ENCODE measurements at regions not wholly inside any gene's neighbourhood (a gene's known extent, or its start where the extent isn't known, plus 50 kb on each side); places are given as distances from the start of the nearest gene placed in this dataset.
"Not testable (repeated sequence)": the region's sequence is repeated elsewhere in the genome, so short reads cannot be mapped to it uniquely, and the experiment has no call there.

DNA sequence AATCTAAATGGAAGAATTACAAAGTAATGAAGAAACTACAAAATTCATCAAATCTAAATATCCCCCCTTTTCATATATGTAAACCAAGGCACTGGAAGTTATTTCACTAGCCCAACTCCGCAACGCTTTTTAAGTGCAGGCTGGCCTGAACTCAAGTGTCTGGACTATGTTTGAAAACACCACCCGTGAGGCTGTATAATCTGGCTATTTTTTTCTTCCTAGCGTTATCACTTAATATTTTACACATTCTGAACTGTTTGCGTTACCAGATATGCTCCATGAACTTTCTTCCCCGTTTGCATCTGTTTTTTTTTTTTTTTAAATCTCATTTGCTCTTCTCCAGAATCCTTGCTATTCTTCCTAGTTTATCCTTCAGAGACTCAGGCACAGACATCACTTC, 619.5 kb upstream of the CBLB start:
- ATAC-seq = no peak

DNA sequence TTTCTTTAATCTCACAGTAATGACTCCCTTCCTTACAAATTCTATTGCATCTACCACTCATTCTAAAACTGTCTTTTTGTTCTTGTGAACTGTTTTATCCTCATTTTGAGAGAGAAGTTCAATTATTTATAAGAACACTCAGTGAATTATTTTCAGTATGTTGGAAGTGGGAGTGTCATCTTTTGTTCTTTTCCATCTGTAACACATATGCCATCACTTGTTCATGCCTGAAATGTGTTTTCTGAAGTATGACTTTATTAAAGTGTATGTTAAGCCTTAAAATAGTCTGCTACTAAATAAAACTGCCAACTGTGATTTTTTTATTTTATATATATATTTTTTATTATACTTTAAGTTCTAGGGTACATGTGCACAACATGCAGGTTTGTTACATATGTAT, 623.0 kb upstream of the CBLB start:
- ATAC-seq = no peak
- DNase-seq (ENCODE audit: low spot score) = no peak

More for the DNA sequence above, 619.5 kb upstream of the CBLB start:
- no peak for DNase-seq (ENCODE audit: low spot score)

DNA sequence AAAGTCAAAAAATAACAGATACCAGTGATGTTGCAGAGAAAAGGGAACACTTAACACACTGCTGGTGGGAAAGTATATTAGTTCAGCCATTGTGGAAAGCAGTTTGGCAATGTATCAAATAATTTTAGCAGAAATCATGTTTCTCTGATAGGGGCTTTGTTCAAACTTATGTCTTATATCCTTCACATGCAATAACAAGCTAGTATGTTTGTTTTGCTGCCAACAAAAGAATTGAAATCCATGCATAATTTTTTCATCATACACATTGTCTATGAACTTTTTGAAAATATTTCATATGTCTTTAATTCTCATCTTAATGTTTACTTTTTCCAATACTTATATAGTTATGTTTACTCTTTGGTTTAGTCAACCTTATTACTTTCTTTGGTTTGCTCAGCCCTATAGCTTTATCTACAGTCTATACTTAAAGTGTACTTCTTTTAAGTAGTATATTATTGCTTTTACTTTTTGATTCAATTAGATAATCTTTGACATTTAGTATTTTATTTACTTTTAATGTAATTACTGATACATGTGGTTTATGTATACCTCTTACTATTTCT, 639.6 kb upstream of the CBLB start:
- ATAC-seq (no peak), DNase-seq (ENCODE audit: low spot score) (no peak)

DNA sequence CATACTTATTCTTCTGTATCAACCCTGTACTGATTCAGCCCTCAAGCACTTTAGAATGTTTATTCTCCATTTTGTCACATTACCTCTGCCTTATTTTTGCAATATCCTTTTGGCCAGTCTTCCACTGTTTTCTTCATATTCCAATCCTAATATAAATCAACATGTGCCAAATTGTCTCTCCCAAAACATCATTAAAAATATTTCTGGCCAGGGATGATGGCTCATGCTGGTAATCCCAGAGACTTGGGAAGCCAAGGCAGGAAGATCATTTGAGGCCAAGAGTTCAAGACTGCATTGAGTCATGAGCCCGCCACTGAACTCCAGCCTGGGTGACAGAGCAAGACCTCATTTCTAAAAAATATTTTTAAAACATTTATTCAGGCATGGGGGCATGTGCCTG, 641.4 kb upstream of the CBLB start:
- DNase-seq (ENCODE audit: low spot score) (no peak), ATAC-seq (no peak)

DNA sequence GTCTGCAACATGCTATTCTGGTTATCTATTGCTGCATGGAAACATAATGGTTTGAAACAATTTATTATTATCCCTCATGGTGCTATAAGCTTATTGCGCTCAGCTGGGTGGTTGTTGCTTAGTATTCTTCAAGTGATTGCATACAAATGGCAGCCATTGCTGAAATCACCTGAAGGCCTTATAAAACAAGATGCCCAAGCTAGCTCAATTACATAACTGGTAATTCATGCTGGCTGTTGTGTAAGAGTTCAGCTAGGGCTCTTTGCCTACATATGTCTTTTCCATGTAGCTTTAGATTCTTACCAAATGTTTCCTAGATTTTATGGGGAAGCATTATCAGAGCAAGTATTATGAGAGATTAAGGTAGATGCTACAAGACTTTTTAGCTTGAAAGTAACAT, 644.0 kb upstream of the CBLB start:
- ATAC-seq (no peak), DNase-seq (ENCODE audit: low spot score) (no peak)

DNA sequence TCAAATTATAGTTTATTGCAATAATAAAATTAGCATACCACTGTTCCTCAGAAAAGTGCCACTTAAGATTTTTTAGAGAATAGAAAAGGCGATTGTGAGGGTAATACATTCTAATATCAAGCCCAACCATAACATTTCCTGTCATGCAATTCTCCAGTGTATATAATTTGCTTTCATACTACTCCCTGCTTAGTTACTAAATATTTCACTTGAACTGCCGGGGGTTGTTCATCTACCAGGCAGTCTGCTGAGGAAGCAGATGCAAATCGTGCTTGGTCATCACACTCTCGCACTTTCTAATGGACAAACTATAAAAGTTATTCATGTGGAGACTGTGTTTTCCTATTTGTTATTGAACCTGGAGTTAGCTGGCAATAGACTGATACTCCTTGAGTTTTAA, 645.6 kb upstream of the CBLB start:
- DNase-seq (ENCODE audit: low spot score) = no peak
- no peak for ATAC-seq

DNA sequence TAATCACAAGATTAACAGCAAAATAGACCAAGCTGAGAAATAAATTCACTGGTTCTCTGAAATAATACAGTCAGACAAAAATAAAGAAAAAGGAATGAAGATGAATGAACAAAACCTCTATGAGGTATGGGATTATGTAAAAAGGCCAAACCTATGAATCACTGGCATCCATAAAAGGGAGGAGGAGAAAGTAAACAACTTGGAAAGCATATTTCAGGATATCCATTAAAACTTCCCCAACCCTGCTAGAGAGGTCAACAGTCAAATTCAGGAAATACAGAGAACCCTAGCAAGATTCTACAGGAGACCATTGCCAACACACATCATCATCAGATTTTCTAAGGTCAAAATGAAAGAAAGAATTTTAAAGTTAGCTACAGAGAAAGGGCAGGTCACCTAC, 649.7 kb upstream of the CBLB start:
- DNase-seq (ENCODE audit: low spot score) (no peak), ATAC-seq (no peak)

DNA sequence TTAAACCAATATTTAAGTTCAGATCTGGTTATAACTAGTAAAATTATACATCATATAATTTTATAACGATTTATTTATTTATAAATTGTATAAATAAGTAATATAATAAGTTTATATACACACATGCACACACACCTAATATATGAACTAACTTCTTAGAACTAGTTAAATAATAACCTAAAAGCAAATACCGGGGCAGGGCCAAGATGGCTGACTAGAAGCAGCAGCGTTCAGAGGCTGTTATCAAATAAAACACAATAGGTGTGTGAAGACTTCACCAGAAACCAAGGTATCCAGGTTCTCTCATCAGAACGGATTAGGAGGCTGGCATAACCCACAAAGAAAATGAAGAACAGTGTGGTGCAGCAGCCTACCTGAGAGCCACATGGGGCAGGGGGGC, 653.6 kb upstream of the CBLB start:
- DNase-seq (ENCODE audit: low spot score) (no peak), ATAC-seq (no peak)

DNA sequence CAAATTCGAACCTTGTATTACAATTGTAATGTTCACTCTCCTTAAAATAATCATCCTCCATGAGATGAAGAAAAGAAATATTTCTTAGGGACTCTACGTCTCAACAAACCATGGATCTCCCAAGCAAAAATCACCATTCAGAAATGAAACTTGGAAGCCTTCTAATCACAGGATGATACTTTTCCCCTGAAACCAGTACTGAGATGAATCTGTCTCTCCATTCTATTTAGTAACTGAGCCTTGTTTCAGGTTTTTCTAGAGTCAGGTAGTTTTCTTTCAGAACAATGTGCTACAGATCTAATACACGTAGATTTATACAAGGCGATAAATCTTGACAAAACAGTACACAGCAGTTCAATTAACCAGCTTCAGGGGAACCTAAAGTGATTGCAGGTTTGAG, 660.1 kb upstream of the CBLB start:
- ATAC-seq (no peak), DNase-seq (ENCODE audit: low spot score) (no peak)

DNA sequence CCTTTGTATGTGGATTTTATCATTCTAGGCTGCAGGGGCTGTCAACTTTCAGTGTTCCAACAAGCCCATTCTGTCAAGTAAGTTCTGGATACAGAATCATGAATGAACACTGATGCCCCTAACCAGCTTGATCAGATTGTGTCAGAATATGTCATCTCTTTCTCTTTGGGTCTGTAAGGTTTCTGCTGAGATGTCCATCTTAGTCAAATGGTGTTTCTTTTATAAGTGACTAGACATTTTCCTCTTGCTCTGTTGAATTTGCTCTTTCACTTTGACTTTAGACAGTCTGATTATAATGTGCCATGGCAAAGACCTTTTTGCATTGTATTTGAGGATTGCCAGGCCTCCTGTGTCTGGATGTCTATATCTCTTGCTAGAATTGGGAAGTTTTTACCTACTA, 660.9 kb upstream of the CBLB start:
- no peak for ATAC-seq
- no peak for DNase-seq (ENCODE audit: low spot score)

DNA sequence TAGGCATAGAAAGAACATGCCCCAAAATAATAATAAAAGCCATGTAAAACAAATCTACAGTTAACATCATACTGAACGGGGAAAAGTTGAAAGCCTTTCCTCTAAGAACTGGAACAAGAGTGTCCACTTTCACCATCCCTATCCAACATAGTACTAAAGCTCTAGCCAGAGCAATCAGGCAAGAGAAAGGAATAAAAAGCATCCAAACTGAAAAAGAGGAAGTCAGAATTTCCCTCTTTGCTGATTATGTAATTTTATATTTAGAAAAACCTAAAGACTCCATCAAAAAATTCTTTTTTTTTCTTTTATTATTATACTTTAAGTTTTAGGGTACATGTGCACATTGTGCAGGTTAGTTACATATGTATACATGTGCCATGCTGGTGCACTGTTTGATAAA, 661.6 kb upstream of the CBLB start:
- ATAC-seq = no peak
- DNase-seq (ENCODE audit: low spot score) = no peak

DNA sequence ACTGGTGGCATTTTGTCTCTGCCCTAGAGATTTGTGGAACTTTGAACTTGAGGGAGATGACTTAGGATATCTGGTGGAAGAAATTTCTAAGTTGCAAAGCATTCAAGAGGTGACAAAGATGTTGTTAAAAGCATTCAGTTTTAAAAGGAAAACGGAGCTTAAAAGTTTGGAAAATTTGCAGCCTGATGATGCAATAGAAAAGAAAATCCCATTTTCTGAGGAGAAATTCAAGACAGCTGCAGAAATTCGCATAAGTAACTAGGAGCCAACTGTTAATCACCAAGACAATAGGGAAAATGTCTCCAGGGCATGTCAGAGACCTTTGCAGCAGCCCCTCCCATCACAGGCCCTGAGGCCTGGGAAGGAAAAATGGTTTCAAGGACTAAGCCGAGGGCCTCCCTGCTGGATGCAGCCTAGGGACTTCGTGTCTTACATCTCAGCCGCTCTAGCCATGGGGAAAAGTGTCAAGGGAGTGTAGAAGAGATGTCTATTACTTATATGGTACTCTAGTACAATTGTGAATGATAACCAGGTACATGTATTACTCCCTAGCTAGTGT, 663.0 kb upstream of the CBLB start:
- ATAC-seq; DNase-seq (ENCODE audit: low spot score): not testable (repeated sequence)

DNA sequence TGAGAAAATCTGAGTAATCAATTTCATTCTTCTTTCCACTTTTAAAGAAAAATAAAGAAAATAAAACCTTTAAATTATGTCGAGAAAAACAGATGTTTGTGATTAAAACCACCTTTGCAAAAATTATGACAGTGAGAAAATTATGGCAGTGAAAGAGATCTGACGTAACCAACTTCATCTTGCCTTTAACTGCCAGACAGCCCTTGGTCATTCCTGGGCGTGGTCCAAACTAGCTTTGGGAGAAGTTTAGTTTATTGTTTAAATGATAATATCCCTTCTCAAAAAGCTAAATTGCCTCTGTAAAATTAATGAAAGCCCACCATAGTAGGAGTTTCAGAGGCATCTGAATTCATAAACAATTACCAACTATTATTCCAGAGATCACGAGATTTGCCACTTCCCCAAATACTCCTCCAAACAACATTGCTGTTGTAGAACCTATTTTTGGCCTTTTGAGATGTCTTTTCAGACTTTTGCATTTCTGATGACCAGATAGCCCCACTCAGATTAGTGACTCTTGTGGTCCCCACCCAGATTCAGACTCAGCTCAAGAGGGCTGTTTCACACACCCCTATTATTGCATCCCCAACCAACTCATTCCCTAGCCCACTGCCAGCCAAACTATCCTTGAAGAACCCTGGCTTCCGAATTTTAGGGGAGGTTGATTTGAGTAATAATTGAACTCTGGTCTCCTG, 664.4 kb upstream of the CBLB start:
- ATAC-seq (no peak), DNase-seq (ENCODE audit: low spot score) (no peak)

DNA sequence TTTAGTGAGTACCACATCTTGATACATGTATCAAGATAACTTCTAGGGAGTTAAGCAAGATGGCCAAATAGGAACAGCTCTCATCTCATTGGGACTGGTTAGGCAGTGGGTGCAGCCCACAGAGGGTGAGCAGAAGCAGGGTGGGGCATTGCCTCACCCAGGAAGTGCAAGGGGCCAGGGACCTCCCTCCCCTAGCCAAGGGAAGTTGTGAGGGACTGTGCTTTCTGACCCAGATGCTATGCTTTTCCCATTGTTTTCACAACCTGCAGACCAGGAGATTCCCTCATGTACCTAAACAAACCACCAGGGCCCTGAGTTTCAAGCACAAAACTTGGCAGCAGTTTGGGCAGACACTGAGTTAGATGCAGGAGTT, 665.0 kb upstream of the CBLB start:
- ATAC-seq (no peak), DNase-seq (ENCODE audit: low spot score) (no peak)

DNA sequence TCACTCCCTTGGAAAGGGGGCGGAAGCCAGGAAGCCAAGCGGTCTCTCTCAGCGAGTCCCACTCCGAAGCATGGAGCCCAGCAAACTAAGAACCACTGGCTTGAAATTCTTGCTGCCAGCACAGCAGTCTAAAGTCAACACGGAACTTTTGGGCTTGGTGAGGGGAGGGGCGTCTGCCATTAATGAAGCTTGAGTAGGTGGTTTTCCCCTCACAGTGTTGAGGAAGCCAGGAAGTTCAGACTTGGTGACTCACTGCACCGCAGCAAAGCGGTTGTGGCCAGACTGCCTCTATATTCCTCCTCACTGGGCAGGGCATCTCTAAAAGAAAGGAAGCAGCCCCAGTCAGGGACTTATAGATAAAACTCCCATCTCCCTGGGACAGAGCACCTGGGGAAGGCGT, 665.4 kb upstream of the CBLB start:
- DNase-seq (ENCODE audit: low spot score) = no peak
- ATAC-seq = no peak

DNA sequence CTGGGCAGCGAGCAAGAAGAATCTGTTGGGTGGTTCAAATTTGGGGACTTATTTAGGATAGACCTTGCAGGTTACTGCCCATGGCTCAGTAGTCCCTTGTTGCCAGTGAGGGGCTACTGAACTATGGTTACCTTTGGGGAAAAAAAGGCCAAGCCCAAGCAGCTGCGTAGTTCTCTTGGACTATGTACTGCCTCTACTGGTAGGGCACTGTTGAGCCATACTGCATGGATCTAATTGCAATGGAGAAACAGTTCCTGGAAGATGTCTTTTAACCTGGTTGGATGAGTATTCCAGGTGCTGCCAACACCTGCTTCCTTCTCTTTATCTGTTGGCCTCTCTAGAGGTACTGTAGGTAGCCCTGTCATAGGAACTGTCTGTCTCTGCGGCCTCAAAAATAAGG, 671.9 kb upstream of the CBLB start:
- no peak for ATAC-seq
- no peak for DNase-seq (ENCODE audit: low spot score)

DNA sequence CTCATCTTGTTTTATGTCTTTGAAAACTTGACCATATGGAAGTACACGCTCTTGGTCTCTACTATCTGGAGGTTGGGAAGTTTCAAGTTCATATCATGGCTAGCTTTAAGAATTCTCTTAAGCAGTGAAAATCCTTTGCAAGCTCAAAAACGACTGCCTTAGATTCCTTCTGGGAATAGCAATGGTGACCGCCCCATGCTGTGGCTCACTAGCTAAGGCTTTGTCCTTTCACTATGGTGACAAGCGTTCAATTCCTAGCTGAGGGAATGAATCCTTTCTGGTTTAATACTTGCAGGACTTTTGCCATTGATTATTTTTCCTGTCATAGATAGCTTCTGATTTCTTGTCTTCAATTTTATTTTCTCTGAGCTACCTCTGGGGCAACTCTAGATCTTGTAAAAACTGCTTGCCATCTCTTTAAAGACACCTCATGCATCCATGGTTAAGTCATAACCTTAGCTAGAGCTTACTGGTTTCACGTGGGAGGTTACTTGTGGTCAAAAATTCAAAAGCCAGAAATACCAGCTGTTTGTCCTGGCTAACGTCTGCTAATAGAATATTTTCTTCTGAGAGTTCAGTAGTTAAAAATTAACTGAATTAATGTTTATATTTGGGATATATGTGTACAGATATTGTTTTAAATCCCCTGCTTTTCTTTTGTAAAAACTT, 673.4 kb upstream of the CBLB start:
- DNase-seq (ENCODE audit: low spot score) (no peak), ATAC-seq (no peak)

DNA sequence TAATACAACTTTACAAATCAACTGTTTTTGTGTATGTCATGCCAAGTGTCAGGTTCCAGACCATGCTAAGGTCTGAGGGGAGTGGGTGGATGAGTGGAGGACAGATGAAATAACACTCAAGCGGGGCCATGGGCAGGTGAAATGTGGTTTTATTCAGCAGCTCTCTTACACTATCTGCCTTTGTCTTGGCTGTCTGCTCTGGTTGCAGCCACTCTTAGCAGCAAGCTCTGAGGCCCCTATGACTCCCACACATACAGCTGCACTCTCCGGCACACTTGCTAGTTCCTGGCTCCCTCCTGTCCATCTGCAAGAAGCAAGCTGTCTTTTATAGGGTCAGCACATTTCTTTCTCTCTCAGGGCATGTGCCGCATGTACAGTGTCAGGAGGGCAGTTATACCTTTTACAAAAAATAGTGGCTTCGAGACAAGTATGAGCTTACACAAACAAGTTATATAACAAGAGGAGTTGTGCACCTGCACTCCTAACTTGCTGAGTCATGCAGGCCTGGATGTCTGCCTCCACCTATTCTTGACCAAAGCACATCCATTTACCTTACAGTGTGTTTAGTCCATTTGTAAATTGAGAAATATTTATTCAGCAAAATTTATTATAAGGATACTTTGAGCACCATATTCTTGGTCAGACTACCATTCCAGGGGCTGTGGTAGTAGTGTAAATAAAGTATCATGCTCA, 683.7 kb upstream of the CBLB start:
- DNase-seq (ENCODE audit: low spot score) (no peak), ATAC-seq (no peak)

DNA sequence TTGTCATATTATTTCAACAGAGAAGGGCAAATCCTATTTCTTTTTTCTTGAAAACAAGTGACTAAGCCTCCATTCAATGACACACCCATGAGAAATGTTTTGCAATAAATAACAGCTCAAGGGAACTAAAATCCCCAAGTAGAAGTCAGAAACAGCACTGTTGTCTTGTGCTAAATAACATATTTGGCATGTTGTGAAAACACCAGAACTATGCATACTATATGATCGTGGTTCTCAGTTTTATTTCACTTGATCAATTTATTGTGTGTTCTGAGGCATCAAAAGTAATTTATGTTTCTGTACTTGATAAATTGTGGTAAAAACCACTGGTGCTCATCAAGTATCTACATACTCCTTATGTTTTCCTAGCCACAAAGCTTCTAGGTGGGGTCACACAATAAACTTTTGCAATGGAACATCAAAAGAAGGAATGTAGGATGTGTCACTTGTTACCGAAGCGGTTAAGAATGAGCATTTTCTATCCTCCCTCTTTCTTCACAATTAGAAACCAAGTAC, 691.7 kb upstream of the CBLB start:
- DNase-seq (ENCODE audit: low spot score) (no peak), ATAC-seq (no peak)

DNA sequence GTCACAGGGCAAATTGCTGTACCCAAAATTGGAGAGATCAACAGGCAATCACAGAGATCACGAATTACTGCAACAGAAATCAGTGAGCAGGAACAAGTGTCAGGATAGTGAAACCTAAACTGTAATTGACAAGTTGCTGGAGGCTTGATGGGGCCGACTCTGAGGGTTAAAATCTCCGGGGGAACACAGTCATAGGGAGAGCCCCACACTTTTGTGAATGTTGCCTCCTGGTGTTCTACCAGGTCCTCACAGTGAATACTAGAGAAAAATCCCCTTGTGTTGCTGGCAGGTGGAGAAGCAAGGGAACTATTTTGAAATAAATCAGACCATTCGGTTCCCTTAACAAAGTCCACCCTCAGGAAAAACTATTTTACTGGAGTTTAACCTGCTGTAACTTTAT, 697.5 kb upstream of the CBLB start:
- no peak for DNase-seq (ENCODE audit: low spot score)
- ATAC-seq = no peak

DNA sequence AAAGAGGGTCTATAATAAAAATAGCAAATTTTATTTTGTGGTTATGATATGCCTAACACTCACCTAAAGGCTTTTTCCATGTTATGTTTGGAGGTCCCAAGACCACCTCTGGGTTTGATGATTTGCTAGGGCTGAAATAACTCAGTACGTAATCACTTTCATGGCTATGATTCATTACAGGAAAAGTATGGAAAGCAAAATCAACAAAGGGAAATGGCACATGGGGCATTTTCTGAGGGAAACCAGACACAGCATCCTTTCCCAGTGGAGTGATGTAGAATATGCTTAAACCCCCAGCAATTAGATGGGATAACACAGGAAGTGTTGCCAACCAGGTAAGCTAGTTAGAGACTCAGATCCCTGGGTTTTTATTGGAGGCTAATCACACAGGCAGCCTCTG, 701.6 kb upstream of the CBLB start:
- ATAC-seq = no peak

DNA sequence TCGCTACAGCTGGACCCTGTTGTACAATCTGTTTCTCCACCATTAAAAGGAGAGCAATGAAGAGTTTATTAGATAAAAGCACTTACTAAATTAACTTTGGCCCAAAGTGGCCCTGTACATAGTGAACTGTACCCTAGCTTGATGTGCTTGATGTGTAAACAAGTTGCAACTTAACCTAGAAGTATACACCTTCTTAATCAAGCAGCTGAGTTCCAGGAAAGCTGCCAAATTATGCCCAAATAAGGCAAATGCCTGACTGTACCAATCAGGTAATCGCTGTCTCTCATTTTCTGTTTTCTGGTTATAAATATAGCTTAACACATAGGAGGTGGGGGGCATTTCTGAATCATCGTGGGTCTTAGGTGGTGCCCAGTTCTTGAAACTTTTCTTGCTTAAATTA, 704.8 kb upstream of the CBLB start:
- ATAC-seq (no peak), DNase-seq (ENCODE audit: low spot score) (no peak)

More for the DNA sequence above, 701.6 kb upstream of the CBLB start:
- DNase-seq (ENCODE audit: low spot score) = no peak
